GM19240 (cell line): ENCODE measurements at regions not wholly inside any gene's neighbourhood (a gene's known extent, or its start where the extent isn't known, plus 50 kb on each side); places are given as distances from the start of the nearest gene placed in this dataset.

Experiments used
- DNase-seq: peaks from one replicate; pipeline ENCODE4 v3.0.0; 2011; ENCODE audit warnings: low spot score; ENCODE audit not compliant: insufficient read length

GRCh38 chr13:111513766-111514609, 193.5 kb downstream of the TEX29 start:
- DNase-seq = no peak

- DNase-seq = no peak
Observed at GRCh38 chr13:111514610-111515306, 194.3 kb downstream of the TEX29 start.

DNA sequence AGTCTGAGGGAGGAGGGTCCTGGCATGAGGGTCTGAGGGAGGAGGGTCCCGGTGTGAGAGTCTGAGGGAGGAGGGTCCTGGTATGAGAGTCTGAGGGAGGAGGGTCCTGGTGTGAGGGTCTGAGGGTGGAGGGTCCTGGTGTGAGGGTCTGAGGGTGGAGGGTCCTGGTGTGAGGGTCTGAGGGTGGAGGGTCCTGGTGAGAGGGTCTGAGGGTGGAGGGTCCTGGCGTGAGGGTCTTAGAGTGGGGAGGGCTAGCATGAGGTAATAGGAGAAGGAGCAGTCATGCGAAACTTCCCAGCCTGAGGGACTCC, 194.8 kb downstream of the TEX29 start:
- no peak for DNase-seq

GRCh38 chr13:111515635-111516034, 195.2 kb downstream of the TEX29 start:
- no peak for DNase-seq

- DNase-seq = no peak
Observed at GRCh38 chr13:111516712-111517640, 196.5 kb downstream of the TEX29 start.

DNA sequence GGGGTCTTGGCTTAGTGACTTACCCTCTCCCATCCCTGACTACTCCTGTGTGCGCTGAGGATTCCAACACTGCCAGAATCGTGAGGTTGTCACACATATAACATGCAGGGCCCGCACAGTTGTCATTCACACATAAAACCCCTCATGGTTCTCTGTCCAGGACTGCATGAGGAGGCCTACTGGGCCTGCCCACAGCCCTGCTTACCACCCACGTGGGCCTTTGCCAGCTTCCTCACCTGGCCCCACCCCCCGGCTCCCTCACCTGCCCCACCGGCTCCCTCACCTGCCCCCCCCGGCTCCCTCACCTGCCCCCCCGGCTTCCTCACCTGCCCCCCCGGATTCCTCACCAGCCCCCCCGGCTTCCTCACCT, 197.2 kb downstream of the TEX29 start:
- no peak for DNase-seq

GRCh38 chr13:111518161-111518792, 197.8 kb downstream of the TEX29 start:
- no peak for DNase-seq

GRCh38 chr13:111519041-111519440, 198.6 kb downstream of the TEX29 start:
- DNase-seq = no peak

- no peak for DNase-seq
Observed at GRCh38 chr13:111519490-111520170, 199.2 kb downstream of the TEX29 start.

- DNase-seq = no peak
Observed at GRCh38 chr13:111521030-111521429, 200.6 kb downstream of the TEX29 start.

DNA sequence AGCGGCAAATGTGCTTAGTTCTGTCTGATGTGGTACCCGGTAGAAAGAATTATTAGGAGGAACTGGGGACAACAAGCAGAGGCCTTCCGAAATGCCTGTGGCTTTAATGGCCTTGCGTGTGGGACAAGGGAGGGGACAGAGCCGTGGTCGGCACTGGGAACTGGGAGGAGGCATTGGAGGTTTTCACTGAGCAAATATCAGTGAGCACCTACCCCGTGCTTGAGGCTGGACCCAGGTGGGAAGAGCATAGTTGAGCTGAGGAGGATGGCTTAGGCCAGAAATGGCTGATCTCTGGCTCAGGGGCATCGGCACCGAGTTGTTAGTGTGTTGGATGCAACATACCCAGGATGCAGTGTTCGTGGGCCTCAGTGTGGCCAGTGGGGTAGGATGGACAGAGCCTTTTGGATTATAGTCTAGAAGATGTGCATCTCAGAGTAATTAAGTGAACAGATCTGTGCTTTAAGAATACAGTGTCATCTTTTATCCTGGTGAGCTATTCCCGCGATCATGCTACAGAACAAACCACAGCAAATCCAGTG, 201.3 kb downstream of the TEX29 start:
- DNase-seq = no peak

DNA sequence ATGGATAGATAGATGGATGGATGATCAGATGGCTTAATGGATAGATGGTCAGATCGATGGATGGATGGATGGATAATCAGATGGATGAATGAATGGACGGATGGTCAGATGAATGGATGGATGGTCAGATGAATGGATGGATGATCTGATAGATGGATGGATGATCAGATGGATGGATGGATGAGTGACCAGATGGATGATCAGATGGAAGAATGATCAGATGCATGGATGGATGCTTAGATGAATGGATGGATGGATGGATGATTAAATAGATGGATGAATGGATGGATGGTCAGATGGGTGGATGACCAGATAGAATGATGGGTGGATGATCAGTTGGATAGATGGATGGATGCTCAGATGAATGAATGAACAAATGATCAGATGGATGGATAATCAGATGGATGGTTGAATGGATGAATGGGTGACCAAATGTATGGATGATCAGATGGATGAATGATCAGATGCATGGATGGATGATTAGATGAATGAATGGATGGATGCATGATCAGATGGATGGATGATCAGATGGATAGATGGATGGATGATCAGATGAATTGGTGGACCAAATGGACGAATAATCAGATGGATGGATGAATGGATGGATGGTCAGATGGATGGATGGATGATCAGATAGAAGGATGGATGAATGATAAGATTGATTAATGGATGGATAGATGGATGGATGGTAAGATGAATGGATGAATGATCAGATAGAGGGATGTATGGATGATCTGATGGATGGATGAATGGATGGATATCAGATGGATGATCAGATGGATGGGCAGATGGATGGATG, 205.1 kb downstream of the TEX29 start:
- no peak for DNase-seq

DNA sequence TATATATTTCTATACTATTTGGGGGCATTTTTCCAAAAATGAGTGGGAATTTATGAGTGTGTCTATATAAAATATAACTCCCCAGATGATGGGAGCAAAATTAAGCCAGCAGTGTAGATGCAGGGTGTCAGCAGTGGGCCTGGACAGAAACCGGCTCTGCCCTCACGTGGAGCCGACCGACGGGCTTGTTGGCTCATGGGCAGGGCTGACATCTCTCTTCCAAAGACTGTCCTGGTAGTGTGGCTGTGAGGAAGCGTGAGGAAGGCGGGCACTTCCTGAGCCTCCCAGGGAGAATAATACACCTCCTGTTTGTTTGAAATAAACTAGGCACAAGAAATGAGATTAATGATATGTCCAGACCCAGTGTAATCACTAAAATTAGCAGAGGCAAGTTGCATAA, 206.5 kb downstream of the TEX29 start:
- no peak for DNase-seq

GRCh38 chr13:111527614-111528229, 207.3 kb downstream of the TEX29 start:
- no peak for DNase-seq

DNA sequence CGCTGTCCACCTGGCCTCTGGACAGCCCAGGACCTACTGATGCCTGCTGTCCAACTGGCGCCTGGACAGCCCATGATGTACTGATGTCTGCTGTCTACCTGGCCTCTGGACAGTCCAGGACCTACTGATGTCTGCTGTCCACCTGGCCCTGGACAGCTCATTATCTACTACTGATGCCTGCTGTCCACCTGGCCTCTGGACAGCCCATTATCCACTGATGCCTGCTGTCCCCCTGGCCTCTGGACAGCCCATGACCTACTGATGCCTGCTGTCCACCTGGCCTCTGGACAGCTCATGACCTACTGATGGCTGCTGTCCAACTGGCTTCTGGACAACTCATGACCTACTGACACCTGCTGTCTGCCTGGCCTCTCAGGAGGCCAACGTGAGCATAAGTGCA, 208.1 kb downstream of the TEX29 start:
- DNase-seq = no peak

GRCh38 chr13:111530137-111530870, 209.9 kb downstream of the TEX29 start:
- no peak for DNase-seq

- DNase-seq = no peak
Observed at GRCh38 chr13:111531505-111531904, 211.1 kb downstream of the TEX29 start.

DNA sequence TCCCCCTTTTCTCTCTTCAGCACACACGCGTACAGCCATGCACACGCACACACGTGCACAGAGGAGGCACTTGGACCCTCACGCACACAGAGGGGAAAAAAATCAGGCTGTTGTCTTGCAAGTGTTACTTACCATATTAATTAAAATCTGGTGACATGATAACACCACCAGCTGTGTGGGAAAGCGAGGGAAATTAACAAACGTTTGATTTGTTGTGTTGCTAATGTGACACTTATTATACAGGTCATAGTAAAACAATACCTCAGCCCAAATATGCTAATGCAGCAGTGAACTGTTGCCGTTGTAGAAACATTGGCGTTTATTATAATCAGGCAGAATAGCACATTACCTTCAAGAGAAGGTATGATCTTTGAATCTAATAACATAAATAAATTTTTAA, 211.7 kb downstream of the TEX29 start:
- no peak for DNase-seq
